ENCODE measurements at regions not wholly inside any gene's neighbourhood (a gene's known extent, or its start where the extent isn't known, plus 50 kb on each side); places are given as distances from the start of the nearest gene placed in this dataset.

GRCh38 chr10:57367412-57367811 is 900.3 kb downstream of the IPMK start:
- H3K27me3 ChIP-seq (ENCODE audit: control insufficient read depth, insufficient read depth, low read length) = no peaks in the 10 kb centered on the region
- H3K4me1 ChIP-seq (ENCODE audit: control insufficient read depth in 2 of 3, insufficient read depth in 2 of 3, low read depth in 1 of 3, low read length in 3 of 3) = no peaks in the 10 kb centered on the region
- TF ChIP-seq CTCF (IDR thresholded peaks at IDR 0.05; ENCODE audit: borderline replicate concordance, extremely low read depth, insufficient read depth) = no peak
- no peaks in the 10 kb centered on the region for H3K36me3 ChIP-seq (ENCODE audit: control insufficient read depth in 2 of 3, insufficient read depth in 3 of 3, low read length in 3 of 3)
- H3K9ac ChIP-seq (ENCODE audit: low read length in 3 of 3) = no peak overlapping the region
- DNase-seq = no peak
- no peaks in the 10 kb centered on the region for H3K9me3 ChIP-seq (ENCODE audit: control insufficient read depth in 2 of 3, insufficient read depth in 1 of 3, low read length in 3 of 3)
- FAIRE-seq = no peak
- no peak overlapping the region for H3K4me3 ChIP-seq (ENCODE audit: low read length in 3 of 3)
- H3K27ac ChIP-seq (ENCODE audit: low read depth in 2 of 2, low read length in 2 of 2) = no peak overlapping the region
- intact Hi-C loops (cut with DNase I) = no loop called here

DNA sequence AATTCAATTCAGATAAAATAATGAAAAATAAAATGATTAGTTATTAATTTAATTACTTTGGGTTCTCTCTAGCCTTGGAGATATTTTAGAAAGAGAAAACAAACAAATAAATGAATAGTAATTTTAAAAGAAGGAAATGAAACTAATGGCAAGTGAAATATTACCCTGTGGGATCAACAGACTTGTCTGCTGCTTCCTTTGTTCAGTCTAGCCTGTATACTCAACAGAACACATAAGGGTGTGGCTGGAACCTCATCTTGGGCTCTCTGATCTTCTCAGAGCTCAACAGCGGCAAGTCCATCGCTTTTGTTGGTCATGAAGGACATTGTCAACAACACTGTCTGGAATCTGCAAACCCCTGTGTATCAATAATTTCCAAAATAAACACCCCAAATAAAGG is 904.9 kb downstream of the IPMK start:
- FAIRE-seq = no peak
- Histone ChIP-seq H3K4me1 (ENCODE audit: control insufficient read depth in 2 of 3, insufficient read depth in 2 of 3, low read depth in 1 of 3, low read length in 3 of 3) (no peaks in the 10 kb centered on the region), H3K9ac (ENCODE audit: low read length in 3 of 3) (no peak overlapping the region), H3K9me3 (ENCODE audit: control insufficient read depth in 2 of 3, insufficient read depth in 1 of 3, low read length in 3 of 3) (no peaks in the 10 kb centered on the region), H3K4me3 (ENCODE audit: low read length in 3 of 3) (no peak overlapping the region), H3K27ac (ENCODE audit: low read depth in 2 of 2, low read length in 2 of 2) (no peak overlapping the region), H3K27me3 (ENCODE audit: control insufficient read depth, insufficient read depth, low read length) (no peaks in the 10 kb centered on the region), H3K36me3 (ENCODE audit: control insufficient read depth in 2 of 3, insufficient read depth in 3 of 3, low read length in 3 of 3) (no peaks in the 10 kb centered on the region)
- no peak for TF ChIP-seq CTCF (IDR thresholded peaks at IDR 0.05; ENCODE audit: borderline replicate concordance, extremely low read depth, insufficient read depth)
- no peak for DNase-seq
- intact Hi-C loops (cut with DNase I) = no loop called here

DNA sequence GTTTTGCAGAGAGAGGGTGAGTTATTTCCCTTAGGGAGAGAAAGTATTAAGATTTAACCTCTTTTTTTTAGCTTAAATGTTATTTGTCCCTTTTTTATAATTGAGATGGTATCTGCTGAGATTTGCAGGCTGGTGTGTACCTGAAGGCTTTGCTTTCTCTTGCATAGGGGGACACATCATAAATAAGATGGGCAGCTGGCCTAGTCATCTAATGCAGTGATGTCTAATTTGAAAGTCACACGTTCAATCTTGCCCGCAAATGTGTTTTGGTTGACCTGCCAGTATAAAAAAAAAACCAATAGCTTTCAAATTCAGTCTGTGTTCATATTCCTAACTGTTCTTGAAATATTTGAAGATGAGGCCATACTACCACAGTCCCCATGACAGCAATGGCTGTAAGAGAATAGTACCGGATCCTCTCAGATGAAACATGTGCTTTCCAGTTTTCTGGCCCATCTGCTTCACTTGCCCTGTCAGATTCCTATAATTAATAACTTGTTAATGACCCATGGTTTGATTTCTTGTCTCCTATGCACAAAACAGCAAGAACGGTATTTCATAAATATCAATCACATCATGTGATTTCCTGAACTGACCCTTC is 914.2 kb downstream of the IPMK start:
- no peak for TF ChIP-seq CTCF (IDR thresholded peaks at IDR 0.05; ENCODE audit: borderline replicate concordance, extremely low read depth, insufficient read depth)
- FAIRE-seq = no peak
- H3K27me3 ChIP-seq (ENCODE audit: control insufficient read depth, insufficient read depth, low read length) = no peaks in the 10 kb centered on the region
- DNase-seq = no peak
- intact Hi-C loops (cut with DNase I) = no loop called here
- no peak overlapping the region for H3K27ac ChIP-seq (ENCODE audit: low read depth in 2 of 2, low read length in 2 of 2)
- H3K9me3 ChIP-seq (ENCODE audit: control insufficient read depth in 2 of 3, insufficient read depth in 1 of 3, low read length in 3 of 3) = peaks cover 0 to 6% (median 3%) of the 10 kb centered on the region in 3 donors
- H3K36me3 ChIP-seq (ENCODE audit: control insufficient read depth in 2 of 3, insufficient read depth in 3 of 3, low read length in 3 of 3) = no peaks in the 10 kb centered on the region
- H3K4me3 ChIP-seq (ENCODE audit: low read length in 3 of 3) = no peak overlapping the region
- H3K9ac ChIP-seq (ENCODE audit: low read length in 3 of 3) = no peak overlapping the region
- H3K4me1 ChIP-seq (ENCODE audit: control insufficient read depth in 2 of 3, insufficient read depth in 2 of 3, low read depth in 1 of 3, low read length in 3 of 3) = no peaks in the 10 kb centered on the region

DNA sequence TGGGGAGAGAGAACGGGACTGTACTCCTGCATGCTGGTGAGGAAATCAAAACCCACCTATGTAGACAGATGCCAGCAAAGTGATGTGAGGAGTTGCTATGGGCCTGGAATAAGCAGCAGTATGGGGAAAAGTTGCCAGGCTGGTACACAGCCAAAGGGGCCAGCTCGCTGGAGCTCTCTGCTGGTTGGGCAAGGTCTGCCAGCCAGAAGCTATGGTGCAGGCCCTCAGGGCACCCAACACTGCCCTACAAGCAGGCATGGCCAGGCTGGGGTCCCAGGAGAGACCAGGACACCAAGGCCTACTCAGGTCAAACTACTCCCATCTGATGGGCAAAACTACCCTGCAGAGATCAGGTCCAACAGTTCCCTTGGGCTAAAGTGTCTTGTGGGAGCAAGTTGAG is 916.6 kb downstream of the IPMK start:
- no peak overlapping the region for H3K4me3 ChIP-seq (ENCODE audit: low read length in 3 of 3)
- DNase-seq (no peak), FAIRE-seq (no peak)
- intact Hi-C loops (cut with DNase I) = no loop called here
- H3K4me1 ChIP-seq (ENCODE audit: control insufficient read depth in 2 of 3, insufficient read depth in 2 of 3, low read depth in 1 of 3, low read length in 3 of 3) = no peaks in the 10 kb centered on the region
- TF ChIP-seq CTCF (IDR thresholded peaks at IDR 0.05; ENCODE audit: borderline replicate concordance, extremely low read depth, insufficient read depth) = no peak
- no peaks in the 10 kb centered on the region for H3K27me3 ChIP-seq (ENCODE audit: control insufficient read depth, insufficient read depth, low read length)
- no peaks in the 10 kb centered on the region for H3K36me3 ChIP-seq (ENCODE audit: control insufficient read depth in 2 of 3, insufficient read depth in 3 of 3, low read length in 3 of 3)
- H3K9me3 ChIP-seq (ENCODE audit: control insufficient read depth in 2 of 3, insufficient read depth in 1 of 3, low read length in 3 of 3) = peaks cover 0 to 6% (median 5%) of the 10 kb centered on the region in 3 donors
- H3K9ac ChIP-seq (ENCODE audit: low read length in 3 of 3) = no peak overlapping the region
- H3K27ac ChIP-seq (ENCODE audit: low read depth in 2 of 2, low read length in 2 of 2) = no peak overlapping the region

Measured in kidney (tissue), 13 donors.